Endothelial cell of umbilical vein (primary cell): ENCODE measurements at regions not wholly inside any gene's neighbourhood (a gene's known extent, or its start where the extent isn't known, plus 50 kb on each side); places are given as distances from the start of the nearest gene placed in this dataset.

Experiments
- FOS ChIP-seq: IDR thresholded peaks from 2 replicates; pipeline ENCODE4 v1.6.1; 2011; ENCODE audit warnings: mild to moderate bottlenecking, low read length, moderate library complexity, borderline replicate concordance; ENCODE audit not compliant: insufficient read depth
- TF ChIP-seq, protein P1 (sequence below), 2 donors: IDR thresholded peaks; 1 replicate in 1 of 2; 2 replicates in 1 of 2; pipeline ENCODE4 v1.5.1; 2011; ENCODE audit warnings: low read length in 2 of 2, mild to moderate bottlenecking in 2 of 2, moderate library complexity in 2 of 2, control low read depth in 1 of 2, inconsistent platforms in 1 of 2, low read depth in 1 of 2; ENCODE audit not compliant: insufficient read depth in 1 of 2; ENCODE audit errors: extremely low read depth in 1 of 2

DNA sequence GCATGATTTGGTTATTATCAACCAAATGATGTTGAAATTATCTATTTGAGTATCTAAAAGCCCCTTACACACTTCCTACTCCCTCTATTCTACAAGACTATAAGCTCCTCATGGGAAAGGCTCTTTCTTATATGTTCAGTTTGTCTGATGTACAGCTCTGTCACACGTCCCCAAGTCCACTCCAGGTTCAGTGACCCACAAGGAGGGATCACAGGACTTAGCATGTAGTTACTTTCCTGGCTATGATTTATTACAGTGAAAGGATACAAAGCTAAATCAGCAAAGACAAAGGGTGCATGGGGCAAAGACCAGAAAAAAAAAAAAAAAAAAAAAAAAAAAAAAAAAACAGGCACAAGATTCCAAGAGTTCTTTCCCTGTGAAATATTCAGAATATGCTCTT, 125.6 kb upstream of the TMEM106B start:
- TF ChIP-seq, protein P1, sequence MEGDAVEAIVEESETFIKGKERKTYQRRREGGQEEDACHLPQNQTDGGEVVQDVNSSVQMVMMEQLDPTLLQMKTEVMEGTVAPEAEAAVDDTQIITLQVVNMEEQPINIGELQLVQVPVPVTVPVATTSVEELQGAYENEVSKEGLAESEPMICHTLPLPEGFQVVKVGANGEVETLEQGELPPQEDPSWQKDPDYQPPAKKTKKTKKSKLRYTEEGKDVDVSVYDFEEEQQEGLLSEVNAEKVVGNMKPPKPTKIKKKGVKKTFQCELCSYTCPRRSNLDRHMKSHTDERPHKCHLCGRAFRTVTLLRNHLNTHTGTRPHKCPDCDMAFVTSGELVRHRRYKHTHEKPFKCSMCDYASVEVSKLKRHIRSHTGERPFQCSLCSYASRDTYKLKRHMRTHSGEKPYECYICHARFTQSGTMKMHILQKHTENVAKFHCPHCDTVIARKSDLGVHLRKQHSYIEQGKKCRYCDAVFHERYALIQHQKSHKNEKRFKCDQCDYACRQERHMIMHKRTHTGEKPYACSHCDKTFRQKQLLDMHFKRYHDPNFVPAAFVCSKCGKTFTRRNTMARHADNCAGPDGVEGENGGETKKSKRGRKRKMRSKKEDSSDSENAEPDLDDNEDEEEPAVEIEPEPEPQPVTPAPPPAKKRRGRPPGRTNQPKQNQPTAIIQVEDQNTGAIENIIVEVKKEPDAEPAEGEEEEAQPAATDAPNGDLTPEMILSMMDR (IDR thresholded peaks at IDR 0.05; ENCODE audit: extremely low read depth in 1 of 2, insufficient read depth in 1 of 2, low read depth in 1 of 2, low read length in 2 of 2), result no peak
- TF ChIP-seq FOS, result no peak
